ENCODE measurements at regions not wholly inside any gene's neighbourhood (a gene's known extent, or its start where the extent isn't known, plus 50 kb on each side); places are given as distances from the start of the nearest gene placed in this dataset.

DNA sequence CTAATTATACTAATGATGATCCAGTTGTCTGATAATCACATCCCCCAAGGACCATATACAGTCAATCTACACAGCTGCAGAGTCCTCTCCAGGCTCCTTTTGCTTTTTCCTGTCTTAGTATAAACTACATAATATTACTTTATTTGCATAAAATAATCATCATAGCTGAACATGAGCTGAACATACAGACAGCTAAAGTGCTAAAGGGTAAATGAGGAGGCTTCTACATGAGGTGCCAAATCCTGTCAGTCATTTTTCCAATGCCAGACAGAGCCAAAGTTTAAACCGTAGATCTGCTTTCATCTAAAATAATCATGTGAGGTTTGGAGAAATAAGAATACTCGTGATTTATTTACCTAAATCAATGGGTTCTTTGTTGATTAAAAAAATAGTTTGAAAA is 1530.1 kb upstream of the PABPC4L start:
- H3K4me3 ChIP-seq (ENCODE audit: low read length), result no peak overlapping the region
- DNase-seq (ENCODE audit: low read depth), result no peak
- TF ChIP-seq, protein P1, sequence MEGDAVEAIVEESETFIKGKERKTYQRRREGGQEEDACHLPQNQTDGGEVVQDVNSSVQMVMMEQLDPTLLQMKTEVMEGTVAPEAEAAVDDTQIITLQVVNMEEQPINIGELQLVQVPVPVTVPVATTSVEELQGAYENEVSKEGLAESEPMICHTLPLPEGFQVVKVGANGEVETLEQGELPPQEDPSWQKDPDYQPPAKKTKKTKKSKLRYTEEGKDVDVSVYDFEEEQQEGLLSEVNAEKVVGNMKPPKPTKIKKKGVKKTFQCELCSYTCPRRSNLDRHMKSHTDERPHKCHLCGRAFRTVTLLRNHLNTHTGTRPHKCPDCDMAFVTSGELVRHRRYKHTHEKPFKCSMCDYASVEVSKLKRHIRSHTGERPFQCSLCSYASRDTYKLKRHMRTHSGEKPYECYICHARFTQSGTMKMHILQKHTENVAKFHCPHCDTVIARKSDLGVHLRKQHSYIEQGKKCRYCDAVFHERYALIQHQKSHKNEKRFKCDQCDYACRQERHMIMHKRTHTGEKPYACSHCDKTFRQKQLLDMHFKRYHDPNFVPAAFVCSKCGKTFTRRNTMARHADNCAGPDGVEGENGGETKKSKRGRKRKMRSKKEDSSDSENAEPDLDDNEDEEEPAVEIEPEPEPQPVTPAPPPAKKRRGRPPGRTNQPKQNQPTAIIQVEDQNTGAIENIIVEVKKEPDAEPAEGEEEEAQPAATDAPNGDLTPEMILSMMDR (conservative IDR thresholded peaks at IDR 0.05; ENCODE audit: low read depth, low read length), result no peak

DNA sequence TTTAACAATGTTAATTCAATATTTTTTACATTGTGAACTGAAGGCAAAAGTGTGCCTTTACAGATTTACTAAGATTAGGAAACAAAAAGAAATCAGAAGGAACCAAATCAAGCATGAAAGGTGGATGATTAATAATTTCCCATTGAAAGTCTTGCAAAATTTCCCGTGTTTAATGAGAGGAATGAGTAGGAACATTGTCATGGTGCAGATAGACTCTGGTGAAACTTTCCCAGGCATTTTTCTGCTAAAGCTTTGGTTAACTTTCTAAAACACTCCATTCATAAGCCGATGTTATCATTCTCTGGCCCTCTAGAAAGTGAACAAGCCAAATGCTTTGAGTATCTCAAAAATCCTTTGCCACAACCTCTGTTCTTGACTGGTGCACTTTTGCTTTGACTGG is 1522.8 kb upstream of the PABPC4L start:
- no peak overlapping the region for H3K4me3 ChIP-seq (ENCODE audit: low read length)
- peak; percentile 7 for DNase-seq (ENCODE audit: low read depth)
- TF ChIP-seq, protein P1 (conservative IDR thresholded peaks at IDR 0.05; ENCODE audit: low read depth, low read length), result no peak

DNA sequence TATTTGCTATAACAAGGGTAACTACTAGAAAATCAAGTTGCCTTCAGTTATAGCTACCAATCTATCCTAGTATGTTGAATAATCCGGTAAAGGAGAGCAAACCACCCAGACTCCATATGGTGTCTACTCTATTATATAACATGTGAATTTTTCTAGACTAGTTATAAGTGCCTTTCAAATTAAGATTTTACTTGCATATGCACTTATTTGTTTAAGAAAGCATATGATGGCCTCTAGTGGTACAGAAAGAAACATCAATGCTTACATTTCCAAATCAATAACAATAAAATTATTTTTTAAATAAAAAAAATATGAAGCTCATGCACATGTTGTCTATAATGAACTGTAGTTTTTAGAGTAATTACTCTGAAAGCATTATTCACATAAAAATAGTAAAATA is 1516.4 kb upstream of the PABPC4L start:
- TF ChIP-seq, protein P1 (conservative IDR thresholded peaks at IDR 0.05; ENCODE audit: low read depth, low read length), result peak; percentile 35
- peak; percentile 9 for DNase-seq (ENCODE audit: low read depth)
- H3K4me3 ChIP-seq (ENCODE audit: low read length), result no peak overlapping the region

DNA sequence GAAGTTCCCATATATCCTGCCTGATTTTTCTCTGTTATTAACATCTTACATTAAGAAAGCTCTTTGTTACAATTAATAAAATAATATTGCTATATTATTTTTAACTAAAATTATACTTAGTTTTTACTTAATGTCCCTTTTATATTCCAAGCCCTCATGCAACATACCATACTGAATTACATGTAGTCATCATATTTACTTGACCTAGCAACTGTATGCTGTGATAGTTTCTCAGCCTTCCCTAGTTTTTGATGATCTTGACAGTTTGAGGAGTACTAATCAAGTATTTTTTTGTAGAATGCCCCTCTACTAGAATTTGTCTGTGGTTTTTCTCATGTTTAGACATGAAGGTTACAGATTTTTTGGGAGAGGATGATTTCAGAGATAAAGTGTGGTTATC is 1503.8 kb upstream of the PABPC4L start:
- no peak overlapping the region for H3K4me3 ChIP-seq (ENCODE audit: low read length)
- TF ChIP-seq, protein P1 (conservative IDR thresholded peaks at IDR 0.05; ENCODE audit: low read depth, low read length), result no peak
- no peak for DNase-seq (ENCODE audit: low read depth)

DNA sequence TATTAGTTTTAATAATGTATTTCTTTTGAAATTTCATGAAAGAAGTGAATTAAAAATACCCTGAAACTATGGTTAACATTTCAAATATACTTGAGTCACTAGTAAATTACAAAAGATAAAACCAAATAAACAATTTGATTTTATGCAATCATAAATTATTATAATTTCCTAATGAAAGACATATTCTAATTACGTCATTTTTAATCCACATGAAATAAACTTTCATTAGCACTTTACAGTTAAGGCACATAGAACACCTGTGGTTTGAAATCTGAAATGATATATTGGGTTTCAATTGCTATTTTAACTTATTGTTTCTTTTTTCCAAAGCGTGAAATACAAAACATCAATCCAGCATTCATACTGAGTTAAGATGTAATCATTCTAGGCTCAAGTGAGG is 1492.5 kb upstream of the PABPC4L start:
- DNase-seq (ENCODE audit: low read depth), result no peak
- TF ChIP-seq, protein P1 (conservative IDR thresholded peaks at IDR 0.05; ENCODE audit: low read depth, low read length), result no peak
- H3K4me3 ChIP-seq (ENCODE audit: low read length), result no peak overlapping the region

DNA sequence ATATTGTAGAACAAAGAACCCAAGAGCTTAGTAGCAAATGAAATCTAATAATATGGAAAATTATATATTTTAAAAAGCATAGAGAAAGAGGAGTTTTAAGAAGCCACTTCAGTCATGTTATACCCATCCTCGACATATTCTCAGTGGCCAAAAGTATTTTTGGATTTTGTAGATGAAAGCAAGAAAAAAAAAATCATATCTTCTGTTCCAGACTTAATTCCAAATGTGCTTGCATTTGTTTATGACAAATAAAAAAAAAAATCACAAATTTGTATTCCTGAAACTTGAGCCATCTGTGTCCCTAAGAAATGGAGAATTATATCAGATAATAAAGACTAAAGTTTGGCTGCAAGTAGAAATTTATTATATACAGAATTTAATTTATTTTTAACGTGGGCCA is 1482.4 kb upstream of the PABPC4L start:
- no peak overlapping the region for H3K4me3 ChIP-seq (ENCODE audit: low read length)
- no peak for DNase-seq (ENCODE audit: low read depth)
- TF ChIP-seq, protein P1 (conservative IDR thresholded peaks at IDR 0.05; ENCODE audit: low read depth, low read length), result no peak

DNA sequence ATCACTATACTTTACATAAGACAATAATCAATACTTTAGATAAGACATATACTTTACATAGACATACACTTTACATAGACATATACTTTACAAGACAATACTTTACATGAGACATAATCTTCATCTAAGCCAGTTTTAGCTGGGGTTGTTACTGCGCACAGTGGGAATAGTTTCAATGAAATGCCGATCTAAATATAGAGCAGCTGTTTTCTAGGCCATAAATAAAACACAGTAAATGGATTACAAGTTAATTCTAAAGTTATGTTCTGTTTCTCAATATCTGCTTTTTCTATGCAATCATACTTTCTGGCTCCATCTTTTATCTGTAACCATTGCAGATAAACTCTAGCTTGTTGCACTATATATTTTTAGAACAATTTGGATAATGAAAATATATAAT is 1470.6 kb upstream of the PABPC4L start:
- H3K4me3 ChIP-seq (ENCODE audit: low read length), result no peak overlapping the region
- DNase-seq (ENCODE audit: low read depth), result no peak
- TF ChIP-seq, protein P1 (conservative IDR thresholded peaks at IDR 0.05; ENCODE audit: low read depth, low read length), result no peak
